ENCODE measurements at regions not wholly inside any gene's neighbourhood (a gene's known extent, or its start where the extent isn't known, plus 50 kb on each side); places are given as distances from the start of the nearest gene placed in this dataset.

DNA sequence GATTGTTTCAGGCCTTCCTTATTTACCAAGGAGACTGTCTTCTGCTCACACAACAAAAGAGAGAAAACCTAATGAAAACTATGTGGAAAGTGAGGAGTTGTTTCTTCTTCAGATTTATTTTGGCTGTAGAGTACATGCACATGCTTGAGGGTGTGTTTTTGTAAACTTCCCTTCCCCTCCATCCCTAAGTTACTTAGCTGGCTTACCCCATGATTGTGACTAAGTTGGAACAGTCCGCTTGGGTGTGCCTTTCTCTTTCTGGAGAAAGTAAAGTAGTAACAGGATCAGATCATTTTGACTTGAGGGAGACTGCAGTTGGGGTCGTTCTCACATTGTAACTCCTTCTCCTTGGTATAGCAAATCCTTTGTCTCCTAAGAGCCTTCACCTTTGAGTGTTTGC lies 155.9 kb downstream of the RTL9 start:
- TF ChIP-seq, protein P1, sequence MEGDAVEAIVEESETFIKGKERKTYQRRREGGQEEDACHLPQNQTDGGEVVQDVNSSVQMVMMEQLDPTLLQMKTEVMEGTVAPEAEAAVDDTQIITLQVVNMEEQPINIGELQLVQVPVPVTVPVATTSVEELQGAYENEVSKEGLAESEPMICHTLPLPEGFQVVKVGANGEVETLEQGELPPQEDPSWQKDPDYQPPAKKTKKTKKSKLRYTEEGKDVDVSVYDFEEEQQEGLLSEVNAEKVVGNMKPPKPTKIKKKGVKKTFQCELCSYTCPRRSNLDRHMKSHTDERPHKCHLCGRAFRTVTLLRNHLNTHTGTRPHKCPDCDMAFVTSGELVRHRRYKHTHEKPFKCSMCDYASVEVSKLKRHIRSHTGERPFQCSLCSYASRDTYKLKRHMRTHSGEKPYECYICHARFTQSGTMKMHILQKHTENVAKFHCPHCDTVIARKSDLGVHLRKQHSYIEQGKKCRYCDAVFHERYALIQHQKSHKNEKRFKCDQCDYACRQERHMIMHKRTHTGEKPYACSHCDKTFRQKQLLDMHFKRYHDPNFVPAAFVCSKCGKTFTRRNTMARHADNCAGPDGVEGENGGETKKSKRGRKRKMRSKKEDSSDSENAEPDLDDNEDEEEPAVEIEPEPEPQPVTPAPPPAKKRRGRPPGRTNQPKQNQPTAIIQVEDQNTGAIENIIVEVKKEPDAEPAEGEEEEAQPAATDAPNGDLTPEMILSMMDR (conservative IDR thresholded peaks at IDR 0.05 in 1 of 2, IDR thresholded peaks at IDR 0.05 in 1 of 2; ENCODE audit: low read depth in 1 of 2, low read length in 2 of 2) = no peak
- TF ChIP-seq EZH2 (IDR thresholded peaks at IDR 0.05; ENCODE audit: low read length, missing control alignments) = no peak

All from fibroblast of lung (primary cell).